ENCODE measurements at regions not wholly inside any gene's neighbourhood (a gene's known extent, or its start where the extent isn't known, plus 50 kb on each side); places are given as distances from the start of the nearest gene placed in this dataset.

DNA sequence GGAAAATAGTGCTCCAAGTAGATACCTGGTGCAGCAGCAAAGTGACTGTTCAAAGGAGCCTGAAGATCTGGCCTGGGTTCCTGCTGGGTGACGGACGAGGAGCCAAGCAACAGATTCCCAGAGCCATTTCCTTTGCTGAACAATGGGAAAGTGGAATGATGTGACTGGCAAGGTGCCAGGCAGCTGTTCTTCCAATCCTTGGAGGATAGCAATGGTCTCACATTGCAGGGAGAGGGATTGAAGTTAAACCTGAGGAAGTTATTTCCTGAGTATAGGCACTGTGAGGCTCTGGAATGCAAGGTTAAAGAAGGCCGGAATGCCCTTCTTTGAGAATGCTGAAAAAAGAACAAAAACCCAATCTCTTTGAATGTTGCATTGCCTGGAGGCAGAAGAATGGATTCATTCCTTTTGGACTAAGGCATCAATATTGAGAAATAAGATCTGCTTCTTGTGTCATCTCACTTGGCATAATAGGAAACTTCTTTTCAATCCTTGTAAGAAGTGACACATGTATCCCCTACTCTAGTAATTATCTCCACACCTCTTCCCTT is 223.8 kb downstream of the BLID start:
- TF ChIP-seq, protein P1, sequence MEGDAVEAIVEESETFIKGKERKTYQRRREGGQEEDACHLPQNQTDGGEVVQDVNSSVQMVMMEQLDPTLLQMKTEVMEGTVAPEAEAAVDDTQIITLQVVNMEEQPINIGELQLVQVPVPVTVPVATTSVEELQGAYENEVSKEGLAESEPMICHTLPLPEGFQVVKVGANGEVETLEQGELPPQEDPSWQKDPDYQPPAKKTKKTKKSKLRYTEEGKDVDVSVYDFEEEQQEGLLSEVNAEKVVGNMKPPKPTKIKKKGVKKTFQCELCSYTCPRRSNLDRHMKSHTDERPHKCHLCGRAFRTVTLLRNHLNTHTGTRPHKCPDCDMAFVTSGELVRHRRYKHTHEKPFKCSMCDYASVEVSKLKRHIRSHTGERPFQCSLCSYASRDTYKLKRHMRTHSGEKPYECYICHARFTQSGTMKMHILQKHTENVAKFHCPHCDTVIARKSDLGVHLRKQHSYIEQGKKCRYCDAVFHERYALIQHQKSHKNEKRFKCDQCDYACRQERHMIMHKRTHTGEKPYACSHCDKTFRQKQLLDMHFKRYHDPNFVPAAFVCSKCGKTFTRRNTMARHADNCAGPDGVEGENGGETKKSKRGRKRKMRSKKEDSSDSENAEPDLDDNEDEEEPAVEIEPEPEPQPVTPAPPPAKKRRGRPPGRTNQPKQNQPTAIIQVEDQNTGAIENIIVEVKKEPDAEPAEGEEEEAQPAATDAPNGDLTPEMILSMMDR (conservative IDR thresholded peaks at IDR 0.05) = no peak
- no peak for TF ChIP-seq ZFX (IDR thresholded peaks at IDR 0.05)

Data from C4-2B (cell line).